Uterus (tissue), 2 donors: ENCODE measurements at regions not wholly inside any gene's neighbourhood (a gene's known extent, or its start where the extent isn't known, plus 50 kb on each side); places are given as distances from the start of the nearest gene placed in this dataset.

Experiments
- CTCF ChIP-seq, 4 experiments: fragments of 200-600 bp in 2 of 4; fragments of 450-650 bp in 2 of 4; sonication (generic) in 2 of 4; IDR thresholded peaks; one replicate each; pipeline ENCODE4 v1.5.1; 2016 to 2019; ENCODE audit warnings: antibody characterized with exemption in 4 of 4, mild to moderate bottlenecking in 2 of 4, moderate library complexity in 1 of 4
- POLR2A ChIP-seq, 2 donors: fragments of 450-650 bp; IDR thresholded peaks; one replicate each; pipeline ENCODE4 v1.6.1; 2016; ENCODE audit warnings: antibody characterized with exemption in 2 of 2, mild to moderate bottlenecking in 1 of 2, moderate library complexity in 1 of 2

DNA sequence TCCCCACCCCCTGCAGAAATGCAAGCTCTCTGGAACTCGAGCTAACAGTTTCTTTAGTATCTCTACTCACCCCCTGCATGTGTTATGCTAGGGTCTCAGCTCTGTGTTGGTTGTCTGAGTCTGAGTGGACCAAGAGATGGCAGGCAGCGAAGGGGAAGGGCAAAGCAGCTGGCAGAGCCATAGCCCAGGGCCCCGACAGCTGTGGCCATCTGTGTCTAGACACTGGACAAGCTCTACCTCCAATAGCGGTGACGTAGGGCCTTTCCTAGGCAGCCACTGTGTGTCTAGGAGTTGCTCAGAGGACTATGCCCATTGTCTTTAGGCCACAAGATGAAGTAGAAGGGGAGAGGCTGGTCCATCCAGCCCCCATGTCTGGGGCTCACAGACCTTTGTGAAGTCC is 79.2 kb downstream of the EFNB1 start:
- TF ChIP-seq CTCF (IDR thresholded peaks at IDR 0.05) (no peak), POLR2A (IDR thresholded peaks at IDR 0.05) (no peak)
